UCSD-AML1 (cell line): ENCODE measurements at regions not wholly inside any gene's neighbourhood (a gene's known extent, or its start where the extent isn't known, plus 50 kb on each side); places are given as distances from the start of the nearest gene placed in this dataset.

Experiments
- DNase-seq: peaks from one replicate; lab custom pipeline; 2025; ENCODE audit not compliant: unreplicated experiment; lab: John Stamatoyannopoulos, UW

- DNase-seq = no peak
Measured at GRCh38 chr1:96473791-96474434, 247.7 kb upstream of the PTBP2 start.

GRCh38 chr1:96474985-96475743 is 246.4 kb upstream of the PTBP2 start:
- DNase-seq = no peak

GRCh38 chr1:96475903-96476302 is 245.7 kb upstream of the PTBP2 start:
- no peak for DNase-seq

- DNase-seq = no peak
Measured at GRCh38 chr1:96478228-96478627, 243.4 kb upstream of the PTBP2 start.

- DNase-seq = no peak
Measured at GRCh38 chr1:96481409-96481808, 240.2 kb upstream of the PTBP2 start.

GRCh38 chr1:96482616-96483015 is 239.0 kb upstream of the PTBP2 start:
- no peak for DNase-seq

GRCh38 chr1:96487394-96487793 is 234.2 kb upstream of the PTBP2 start:
- DNase-seq = no peak

- no peak for DNase-seq
Measured at GRCh38 chr1:96487971-96488370, 233.6 kb upstream of the PTBP2 start.

- DNase-seq = no peak
Measured at GRCh38 chr1:96488777-96489176, 232.8 kb upstream of the PTBP2 start.

GRCh38 chr1:96492236-96492635 is 229.3 kb upstream of the PTBP2 start:
- no peak for DNase-seq

GRCh38 chr1:96498744-96499340 is 222.7 kb upstream of the PTBP2 start:
- no peak for DNase-seq

GRCh38 chr1:96508233-96508632 is 213.4 kb upstream of the PTBP2 start:
- DNase-seq = no peak

GRCh38 chr1:96509339-96509738 is 212.2 kb upstream of the PTBP2 start:
- DNase-seq = no peak

GRCh38 chr1:96509951-96510350 is 211.6 kb upstream of the PTBP2 start:
- no peak for DNase-seq

- no peak for DNase-seq
Measured at GRCh38 chr1:96510391-96510790, 211.2 kb upstream of the PTBP2 start.

GRCh38 chr1:96510911-96511310 is 210.7 kb upstream of the PTBP2 start:
- no peak for DNase-seq

- DNase-seq = no peak
Measured at GRCh38 chr1:96513136-96513535, 208.4 kb upstream of the PTBP2 start.

GRCh38 chr1:96515430-96515829 is 206.2 kb upstream of the PTBP2 start:
- DNase-seq = no peak

- no peak for DNase-seq
Measured at GRCh38 chr1:96515925-96516324, 205.7 kb upstream of the PTBP2 start.

GRCh38 chr1:96519851-96520578 is 201.6 kb upstream of the PTBP2 start:
- no peak for DNase-seq

- DNase-seq = no peak
Measured at GRCh38 chr1:96520579-96520947, 201.0 kb upstream of the PTBP2 start.

- DNase-seq = no peak
Measured at GRCh38 chr1:96521010-96521409, 200.6 kb upstream of the PTBP2 start.
